DOHH2 (cell line): ENCODE measurements at regions not wholly inside any gene's neighbourhood (a gene's known extent, or its start where the extent isn't known, plus 50 kb on each side); places are given as distances from the start of the nearest gene placed in this dataset.

Source experiments
- EZH2phosphoT487 ChIP-seq: fragments of 200-600 bp; sonication (generic); IDR thresholded peaks from 2 replicates; pipeline ENCODE4 v1.6.1; 2017; ENCODE audit warnings: borderline replicate concordance, mild to moderate bottlenecking, antibody characterized with exemption, low read length, moderate library complexity, mixed read lengths
- TF ChIP-seq, protein P1 (sequence below): fragments of 200-600 bp; sonication (generic); IDR thresholded peaks from one replicate; pipeline ENCODE4 v1.5.1; 2014; ENCODE audit warnings: antibody characterized with exemption, mild to moderate bottlenecking, low read depth, low read length; ENCODE audit not compliant: poor library complexity, severe bottlenecking

GRCh38 chr15:38069511-38070011, 135.1 kb downstream of the TMCO5A start:
- TF ChIP-seq, protein P1, sequence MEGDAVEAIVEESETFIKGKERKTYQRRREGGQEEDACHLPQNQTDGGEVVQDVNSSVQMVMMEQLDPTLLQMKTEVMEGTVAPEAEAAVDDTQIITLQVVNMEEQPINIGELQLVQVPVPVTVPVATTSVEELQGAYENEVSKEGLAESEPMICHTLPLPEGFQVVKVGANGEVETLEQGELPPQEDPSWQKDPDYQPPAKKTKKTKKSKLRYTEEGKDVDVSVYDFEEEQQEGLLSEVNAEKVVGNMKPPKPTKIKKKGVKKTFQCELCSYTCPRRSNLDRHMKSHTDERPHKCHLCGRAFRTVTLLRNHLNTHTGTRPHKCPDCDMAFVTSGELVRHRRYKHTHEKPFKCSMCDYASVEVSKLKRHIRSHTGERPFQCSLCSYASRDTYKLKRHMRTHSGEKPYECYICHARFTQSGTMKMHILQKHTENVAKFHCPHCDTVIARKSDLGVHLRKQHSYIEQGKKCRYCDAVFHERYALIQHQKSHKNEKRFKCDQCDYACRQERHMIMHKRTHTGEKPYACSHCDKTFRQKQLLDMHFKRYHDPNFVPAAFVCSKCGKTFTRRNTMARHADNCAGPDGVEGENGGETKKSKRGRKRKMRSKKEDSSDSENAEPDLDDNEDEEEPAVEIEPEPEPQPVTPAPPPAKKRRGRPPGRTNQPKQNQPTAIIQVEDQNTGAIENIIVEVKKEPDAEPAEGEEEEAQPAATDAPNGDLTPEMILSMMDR, result no peak
- no peak for TF ChIP-seq EZH2phosphoT487
